ENCODE measurements at regions not wholly inside any gene's neighbourhood (a gene's known extent, or its start where the extent isn't known, plus 50 kb on each side); places are given as distances from the start of the nearest gene placed in this dataset.

- Histone ChIP-seq H2BK120ac (ENCODE audit: low read depth, low read length, poor library complexity, severe bottlenecking) (no peak overlapping the region), H2BK15ac (ENCODE audit: low read depth, low read length) (no peak overlapping the region), H4K5ac (ENCODE audit: insufficient read length, low read depth, low read length) (no peak overlapping the region), H3K9me3 (ENCODE audit: control insufficient read depth, low read depth, low read length) (no peaks in the 10 kb centered on the region), H4K20me1 (ENCODE audit: control insufficient read depth, insufficient read depth, insufficient read length) (no peaks in the 10 kb centered on the region), H4K91ac (ENCODE audit: insufficient read length, low read depth, low read length) (no peak overlapping the region), H3K79me1 (ENCODE audit: insufficient read depth, low read depth, low read length, poor library complexity, severe bottlenecking) (no peaks in the 10 kb centered on the region), H2AFZ (ENCODE audit: low read length) (no peak overlapping the region), H3K14ac (ENCODE audit: insufficient read depth, low read length) (no peak overlapping the region), H3K18ac (ENCODE audit: insufficient read length, low read depth, low read length) (no peak overlapping the region), H3K4ac (ENCODE audit: low read depth, low read length) (no peak overlapping the region), H3K27me3 (ENCODE audit: insufficient read depth, low read length) (no peaks in the 10 kb centered on the region), H3K56ac (ENCODE audit: insufficient read length, low read depth, low read length) (no peak overlapping the region), H3T11ph (ENCODE audit: low read length) (no peak overlapping the region), H3K23me2 (ENCODE audit: insufficient read length, low read depth, low read length, poor library complexity, severe bottlenecking) (no peaks in the 10 kb centered on the region), H3K27ac (ENCODE audit: insufficient read length, low read depth, low read length) (no peak overlapping the region), H2AK5ac (ENCODE audit: insufficient read length, low read length) (no peak overlapping the region), H3K4me1 (ENCODE audit: insufficient read depth, low read length) (no peaks in the 10 kb centered on the region; the same call in 1 of the 2 replicates), H3K23ac (ENCODE audit: insufficient read length, low read depth, low read length) (no peak overlapping the region), H2BK5ac (ENCODE audit: insufficient read length, low read length) (no peak overlapping the region), H3K9ac (ENCODE audit: extremely low read depth, insufficient read length, low read length) (no peak overlapping the region), H4K8ac (replicated peaks; ENCODE audit: insufficient read length, low read depth, low read length) (no peak overlapping the region), H2BK20ac (ENCODE audit: low read depth, low read length, poor library complexity, severe bottlenecking) (no peak overlapping the region), H3K4me2 (ENCODE audit: insufficient read depth, insufficient read length, low read length) (no peak overlapping the region), H3K79me2 (ENCODE audit: insufficient read depth, low read length) (no peaks in the 10 kb centered on the region), H2BK12ac (ENCODE audit: insufficient read length, low read depth, low read length) (no peak overlapping the region)
- DNase-seq: no peak
- Mint-ChIP-seq H3K4me1 (peaks cover 13 to 21% of the 10 kb centered on the region in 2 experiments), H3K27ac (no peak overlapping the region), H3K36me3 (ENCODE audit: insufficient read depth in 1 of 3, low read depth in 3 of 3) (peaks cover 16 to 31% (median 16%) of the 10 kb centered on the region in 3 experiments), H3K9me3 (peaks cover 18 to 25% of the 10 kb centered on the region in 2 experiments), H3K4me3 (no peak overlapping the region), H3K27me3 (ENCODE audit: low read depth) (peaks cover 3% of the 10 kb centered on the region)
- WGBS (ENCODE audit: extremely low coverage, insufficient read length, low lambda C conversion rate): no CpG with 5 or more reads among the region's 4 CpGs
- TF ChIP-seq, protein P1, sequence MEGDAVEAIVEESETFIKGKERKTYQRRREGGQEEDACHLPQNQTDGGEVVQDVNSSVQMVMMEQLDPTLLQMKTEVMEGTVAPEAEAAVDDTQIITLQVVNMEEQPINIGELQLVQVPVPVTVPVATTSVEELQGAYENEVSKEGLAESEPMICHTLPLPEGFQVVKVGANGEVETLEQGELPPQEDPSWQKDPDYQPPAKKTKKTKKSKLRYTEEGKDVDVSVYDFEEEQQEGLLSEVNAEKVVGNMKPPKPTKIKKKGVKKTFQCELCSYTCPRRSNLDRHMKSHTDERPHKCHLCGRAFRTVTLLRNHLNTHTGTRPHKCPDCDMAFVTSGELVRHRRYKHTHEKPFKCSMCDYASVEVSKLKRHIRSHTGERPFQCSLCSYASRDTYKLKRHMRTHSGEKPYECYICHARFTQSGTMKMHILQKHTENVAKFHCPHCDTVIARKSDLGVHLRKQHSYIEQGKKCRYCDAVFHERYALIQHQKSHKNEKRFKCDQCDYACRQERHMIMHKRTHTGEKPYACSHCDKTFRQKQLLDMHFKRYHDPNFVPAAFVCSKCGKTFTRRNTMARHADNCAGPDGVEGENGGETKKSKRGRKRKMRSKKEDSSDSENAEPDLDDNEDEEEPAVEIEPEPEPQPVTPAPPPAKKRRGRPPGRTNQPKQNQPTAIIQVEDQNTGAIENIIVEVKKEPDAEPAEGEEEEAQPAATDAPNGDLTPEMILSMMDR (conservative IDR thresholded peaks at IDR 0.05): no peak
These were observed 1051.1 kb downstream of the PCDH17 start for GRCh38 chr13:58682616-58683015.
